Tibial artery (tissue), 4 donors: ENCODE measurements at regions not wholly inside any gene's neighbourhood (a gene's known extent, or its start where the extent isn't known, plus 50 kb on each side); places are given as distances from the start of the nearest gene placed in this dataset.

Experiments used
- DNase-seq, 2 donors: peaks; one replicate each; pipeline ENCODE4 v3.0.0-alpha.2; 2019
- H3K27ac ChIP-seq, 2 donors: fragments of 200-600 bp; sonication (generic) in 1 of 2; 1 replicate in 1 of 2; 2 replicates in 1 of 2; pipeline ENCODE4 v1.5.1; 2018 to 2019; ENCODE audit warnings: mild to moderate bottlenecking in 1 of 2
- H3K27me3 ChIP-seq, 2 donors: fragments of 200-600 bp; sonication (generic) in 1 of 2; one replicate each; pipeline versions ENCODE4 v1.5.1 to v1.6.0; 2016 to 2019
- H3K36me3 ChIP-seq, 3 donors: fragments of 200-600 bp; sonication (generic) in 2 of 3; one replicate each; pipeline ENCODE4 v1.5.1; 2016 to 2019; ENCODE audit warnings: mild to moderate bottlenecking in 2 of 3
- H3K4me1 ChIP-seq, 4 donors: fragments of 200-600 bp; sonication (generic) in 2 of 4; 1 replicate in 3 of 4; 2 replicates in 1 of 4; pipeline ENCODE4 v1.5.1; 2016 to 2019
- H3K4me3 ChIP-seq, 2 donors: fragments of 200-600 bp; sonication (generic) in 1 of 2; 1 replicate in 1 of 2; 2 replicates in 1 of 2; pipeline ENCODE4 v1.5.1; 2018 to 2019; ENCODE audit warnings: mild to moderate bottlenecking in 2 of 2
- H3K9me3 ChIP-seq, 3 donors: fragments of 200-600 bp; sonication (generic) in 1 of 3; one replicate each; pipeline ENCODE4 v1.5.1; 2016 to 2019
- CTCF ChIP-seq, 2 experiments: fragments of 200-600 bp in 1 of 2; fragments of 450-650 bp in 1 of 2; IDR thresholded peaks; one replicate each; pipeline ENCODE4 v1.5.1; 2017 to 2019; ENCODE audit warnings: antibody characterized with exemption in 2 of 2, mild to moderate bottlenecking in 1 of 2, moderate library complexity in 1 of 2
- intact Hi-C: fragments of 100-400 bp; cut with DNase I; formaldehyde crosslinking; loops from one replicate; pipeline ENCODE4 v1.15.0; 2023; ENCODE audit warnings: low total_unique reads

- Histone ChIP-seq H3K27me3 (no peaks in the 10 kb centered on the region), H3K27ac (no peak overlapping the region), H3K36me3 (no peaks in the 10 kb centered on the region), H3K4me1 (no peaks in the 10 kb centered on the region), H3K4me3 (no peak overlapping the region), H3K9me3 (no peaks in the 10 kb centered on the region)
- TF ChIP-seq CTCF (IDR thresholded peaks at IDR 0.05) = peak; percentile 67 to 74
- intact Hi-C loops = no loop called here
- DNase-seq = peak in 1 of 2 donors; percentile 46
Measured at GRCh38 chr1:213374369-213374768, 323.3 kb downstream of the RPS6KC1 start.

- Histone ChIP-seq H3K4me3 (no peak overlapping the region), H3K36me3 (no peaks in the 10 kb centered on the region), H3K9me3 (no peaks in the 10 kb centered on the region), H3K27me3 (no peaks in the 10 kb centered on the region), H3K4me1 (no peaks in the 10 kb centered on the region), H3K27ac (no peak overlapping the region)
- TF ChIP-seq CTCF (IDR thresholded peaks at IDR 0.05) = no peak
- DNase-seq = no peak
- intact Hi-C loops = no loop called here
Measured at GRCh38 chr1:213375002-213375401, 324.0 kb downstream of the RPS6KC1 start.

GRCh38 chr1:213376862-213377372 is 325.9 kb downstream of the RPS6KC1 start:
- Histone ChIP-seq H3K4me1 (no peaks in the 10 kb centered on the region), H3K4me3 (no peak overlapping the region), H3K27me3 (no peaks in the 10 kb centered on the region), H3K27ac (no peak overlapping the region), H3K36me3 (no peaks in the 10 kb centered on the region), H3K9me3 (no peaks in the 10 kb centered on the region)
- intact Hi-C loops = no loop called here
- no peak for DNase-seq
- TF ChIP-seq CTCF (IDR thresholded peaks at IDR 0.05) = no peak

- no peak for DNase-seq
- Histone ChIP-seq H3K9me3 (peaks cover 0 to 12% (median 6%) of the 10 kb centered on the region in 3 donors), H3K27me3 (no peaks in the 10 kb centered on the region), H3K36me3 (no peaks in the 10 kb centered on the region), H3K4me1 (no peaks in the 10 kb centered on the region), H3K4me3 (no peak overlapping the region), H3K27ac (no peak overlapping the region)
- intact Hi-C loops = no loop called here
- TF ChIP-seq CTCF (IDR thresholded peaks at IDR 0.05) = no peak
Measured at GRCh38 chr1:213380865-213381264, 329.8 kb downstream of the RPS6KC1 start.

GRCh38 chr1:213381572-213382084 is 330.6 kb downstream of the RPS6KC1 start:
- H3K4me1 ChIP-seq = no peaks in the 10 kb centered on the region
- H3K9me3 ChIP-seq = peaks cover 0 to 12% (median 6%) of the 10 kb centered on the region in 3 donors
- DNase-seq = no peak
- intact Hi-C loops = no loop called here
- TF ChIP-seq CTCF (IDR thresholded peaks at IDR 0.05) = no peak
- H3K36me3 ChIP-seq = no peaks in the 10 kb centered on the region
- H3K4me3 ChIP-seq = no peak overlapping the region
- no peaks in the 10 kb centered on the region for H3K27me3 ChIP-seq
- no peak overlapping the region for H3K27ac ChIP-seq

- intact Hi-C loops = no loop called here
- Histone ChIP-seq H3K9me3 (peaks cover 0 to 12% (median 6%) of the 10 kb centered on the region in 3 donors), H3K4me3 (no peak overlapping the region), H3K27ac (no peak overlapping the region), H3K4me1 (no peaks in the 10 kb centered on the region), H3K36me3 (no peaks in the 10 kb centered on the region), H3K27me3 (no peaks in the 10 kb centered on the region)
- no peak for TF ChIP-seq CTCF (IDR thresholded peaks at IDR 0.05)
- no peak for DNase-seq
Measured at GRCh38 chr1:213383465-213383864, 332.4 kb downstream of the RPS6KC1 start.
